ENCODE measurements at regions not wholly inside any gene's neighbourhood (a gene's known extent, or its start where the extent isn't known, plus 50 kb on each side); places are given as distances from the start of the nearest gene placed in this dataset.

- no peaks in the 10 kb centered on the region for H3K9me3 ChIP-seq
- no peak overlapping the region for H3K4me3 ChIP-seq
- no peaks in the 10 kb centered on the region for H3K27me3 ChIP-seq
- DNase-seq (ENCODE audit: low spot score): no peak
- H3K36me3 ChIP-seq: no peaks in the 10 kb centered on the region
- H3K4me1 ChIP-seq: peaks cover 0 to 5% of the 10 kb centered on the region in 2 donors
- no peak for TF ChIP-seq CTCF (IDR thresholded peaks at IDR 0.05)
- no peak overlapping the region for H3K27ac ChIP-seq
Observed at GRCh38 chr19:30895946-30896345, 453.3 kb downstream of the TSHZ3 start.

DNA sequence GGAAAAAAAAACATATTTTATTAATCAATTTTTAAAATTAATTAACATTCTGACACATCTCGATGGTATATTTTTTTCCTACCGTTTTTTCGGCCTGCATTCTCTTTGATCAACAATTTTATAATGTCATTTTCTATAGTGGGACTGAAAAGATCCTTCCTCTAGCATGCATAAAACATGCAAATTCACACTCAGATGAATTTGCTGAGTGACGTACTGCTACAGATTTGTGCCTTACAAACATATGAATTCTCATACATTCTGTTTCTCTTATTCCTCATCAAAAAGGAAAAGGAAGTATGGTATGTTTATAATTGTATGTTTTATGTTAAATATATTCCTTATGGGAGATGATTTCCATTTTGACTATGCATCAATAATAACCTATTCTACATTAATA lies 458.2 kb downstream of the TSHZ3 start:
- Histone ChIP-seq H3K4me3 (no peak overlapping the region), H3K4me1 (no peaks in the 10 kb centered on the region), H3K9me3 (no peaks in the 10 kb centered on the region), H3K27me3 (no peaks in the 10 kb centered on the region), H3K36me3 (no peaks in the 10 kb centered on the region), H3K27ac (no peak overlapping the region)
- no peak for DNase-seq (ENCODE audit: low spot score)
- no peak for TF ChIP-seq CTCF (IDR thresholded peaks at IDR 0.05)

GRCh38 chr19:30890033-30890432 lies 459.2 kb downstream of the TSHZ3 start:
- no peak for TF ChIP-seq CTCF (IDR thresholded peaks at IDR 0.05)
- H3K27ac ChIP-seq: no peak overlapping the region
- no peaks in the 10 kb centered on the region for H3K9me3 ChIP-seq

DNA sequence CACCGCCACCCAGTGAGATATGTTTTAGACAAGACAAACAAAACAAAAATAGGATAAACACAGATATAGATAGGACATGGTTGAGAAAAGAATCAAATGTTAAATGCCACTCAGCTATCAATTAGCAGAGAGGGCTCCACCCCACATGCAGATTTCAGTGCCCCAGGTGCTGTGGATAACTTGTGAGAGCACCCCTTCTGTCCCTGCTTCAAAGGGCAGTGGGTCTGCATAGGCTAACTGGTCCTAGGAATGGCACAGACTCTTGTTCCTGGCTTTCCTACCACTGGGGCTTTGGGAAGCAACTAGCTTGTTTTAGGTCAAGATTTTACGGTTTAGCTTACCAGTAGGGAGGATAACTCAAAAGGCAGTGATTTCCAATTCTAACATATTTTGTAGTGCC lies 460.3 kb downstream of the TSHZ3 start:
- no peaks in the 10 kb centered on the region for H3K36me3 ChIP-seq
- no peak for TF ChIP-seq CTCF (IDR thresholded peaks at IDR 0.05)
- no peak overlapping the region for H3K27ac ChIP-seq

More at GRCh38 chr19:30890033-30890432, 459.2 kb downstream of the TSHZ3 start:
- DNase-seq (ENCODE audit: low spot score): peak; percentile 13
- Histone ChIP-seq H3K4me1 (no peaks in the 10 kb centered on the region), H3K27me3 (no peaks in the 10 kb centered on the region), H3K4me3 (no peak overlapping the region), H3K36me3 (no peaks in the 10 kb centered on the region)

GRCh38 chr19:30887042-30887441 lies 462.2 kb downstream of the TSHZ3 start:
- Histone ChIP-seq H3K27ac (no peak overlapping the region), H3K36me3 (no peaks in the 10 kb centered on the region), H3K27me3 (no peaks in the 10 kb centered on the region), H3K4me3 (no peak overlapping the region), H3K9me3 (no peaks in the 10 kb centered on the region), H3K4me1 (peaks cover 0 to 2% of the 10 kb centered on the region in 2 donors)
- DNase-seq (ENCODE audit: low spot score): peak; percentile 50
- TF ChIP-seq CTCF (IDR thresholded peaks at IDR 0.05): no peak

More for the DNA sequence above, 460.3 kb downstream of the TSHZ3 start:
- H3K4me3 ChIP-seq: no peak overlapping the region
- H3K4me1 ChIP-seq: no peaks in the 10 kb centered on the region
- no peak for DNase-seq (ENCODE audit: low spot score)
- H3K27me3 ChIP-seq: no peaks in the 10 kb centered on the region
- H3K9me3 ChIP-seq: no peaks in the 10 kb centered on the region

DNA sequence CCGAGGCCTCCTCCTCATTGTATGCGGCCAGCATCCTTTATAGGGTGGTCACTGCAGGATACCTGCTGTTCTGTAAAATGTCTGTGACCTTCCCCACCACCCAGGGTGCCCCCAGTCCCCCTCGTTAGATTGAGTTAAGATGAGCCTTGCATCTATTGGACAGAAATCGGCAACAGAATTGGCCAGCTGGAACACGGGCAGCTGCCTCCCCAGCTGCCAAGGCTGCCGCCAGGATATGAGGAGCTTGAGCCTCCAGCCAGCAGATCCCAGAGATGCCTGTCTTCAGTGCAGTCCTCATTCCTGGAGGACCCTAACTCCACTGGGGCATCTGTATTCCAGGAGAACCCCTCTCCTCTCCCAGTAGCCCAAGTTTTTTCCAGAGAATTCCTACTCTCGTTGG lies 463.0 kb downstream of the TSHZ3 start:
- peak; percentile 50 for DNase-seq (ENCODE audit: low spot score)
- Histone ChIP-seq H3K27ac (no peak overlapping the region), H3K4me1 (peaks cover 0 to 3% of the 10 kb centered on the region in 2 donors), H3K4me3 (no peak overlapping the region), H3K27me3 (no peaks in the 10 kb centered on the region), H3K36me3 (no peaks in the 10 kb centered on the region), H3K9me3 (no peaks in the 10 kb centered on the region)
- TF ChIP-seq CTCF (IDR thresholded peaks at IDR 0.05): no peak

Measured in right atrium auricular region (tissue), 2 donors.